Mesenchymal stem cell (in vitro differentiated cells and primary cell): ENCODE measurements at regions not wholly inside any gene's neighbourhood (a gene's known extent, or its start where the extent isn't known, plus 50 kb on each side); places are given as distances from the start of the nearest gene placed in this dataset.

Experiments
- DNase-seq: peaks from one replicate; pipeline ENCODE4 v3.0.0-alpha.2; 2013
- H2AFZ ChIP-seq: one replicate; pipeline ENCODE4 v1.6.1; 2013; ENCODE audit warnings: low read depth, mild to moderate bottlenecking, control low read depth, inconsistent platforms, low read length, moderate library complexity
- H2AK5ac ChIP-seq: 2 replicates; pipeline ENCODE4 v1.6.1; 2013; ENCODE audit warnings: low read length, moderate library complexity, mild to moderate bottlenecking, inconsistent platforms; ENCODE audit not compliant: severe bottlenecking
- H2BK120ac ChIP-seq: one replicate; pipeline ENCODE4 v1.6.1; 2013; ENCODE audit warnings: low read depth, mild to moderate bottlenecking, inconsistent platforms, low read length, moderate library complexity
- H2BK12ac ChIP-seq, 2 experiments: one replicate each; pipeline ENCODE4 v1.6.1; 2013; ENCODE audit warnings: inconsistent platforms in 2 of 2, low read length in 2 of 2, mild to moderate bottlenecking in 2 of 2, moderate library complexity in 2 of 2, control low read depth in 1 of 2
- H2BK15ac ChIP-seq: one replicate; pipeline ENCODE4 v1.6.1; 2013; ENCODE audit warnings: mild to moderate bottlenecking, low read depth, inconsistent platforms; ENCODE audit not compliant: poor library complexity, severe bottlenecking
- H2BK5ac ChIP-seq: 2 replicates; pipeline ENCODE4 v1.6.1; 2013; ENCODE audit warnings: low read depth, mild to moderate bottlenecking, low read length, control low read depth, inconsistent platforms; ENCODE audit not compliant: poor library complexity, severe bottlenecking
- H3K14ac ChIP-seq, 2 experiments: one replicate each; pipeline ENCODE4 v1.6.1; 2013; ENCODE audit warnings: inconsistent platforms in 2 of 2, low read length in 2 of 2, control low read depth in 1 of 2, mild to moderate bottlenecking in 1 of 2, moderate library complexity in 1 of 2
- H3K18ac ChIP-seq, 2 experiments: one replicate each; pipeline ENCODE4 v1.6.1; 2013; ENCODE audit warnings: inconsistent platforms in 2 of 2, low read length in 2 of 2, control low read depth in 1 of 2, low read depth in 1 of 2, mild to moderate bottlenecking in 1 of 2
- H3K23ac ChIP-seq, 2 experiments: one replicate each; pipeline ENCODE4 v1.6.1; 2013; ENCODE audit warnings: inconsistent platforms in 2 of 2, low read length in 2 of 2, mild to moderate bottlenecking in 2 of 2, moderate library complexity in 2 of 2, control low read depth in 1 of 2
- H3K27ac ChIP-seq: 2 replicates; pipeline ENCODE4 v1.5.1; 2013; ENCODE audit warnings: mild to moderate bottlenecking, moderate library complexity, low read length, control low read depth, inconsistent platforms; ENCODE audit not compliant: poor library complexity, severe bottlenecking
- H3K27me3 ChIP-seq, 2 experiments: 2 replicates each; pipeline versions ENCODE4 v1.6.1 to v1.7.0; 2013; ENCODE audit warnings: low read length in 2 of 2, mild to moderate bottlenecking in 2 of 2, moderate library complexity in 2 of 2, control low read depth in 1 of 2, inconsistent platforms in 1 of 2; ENCODE audit not compliant: control insufficient read depth in 1 of 2, insufficient read depth in 1 of 2
- H3K36me3 ChIP-seq, 2 experiments: 2 replicates each; pipeline versions ENCODE4 v1.6.1 to v1.7.0; 2013; ENCODE audit warnings: low read length in 2 of 2, control low read depth in 1 of 2, inconsistent platforms in 1 of 2, low read depth in 1 of 2, mild to moderate bottlenecking in 1 of 2; ENCODE audit not compliant: insufficient read depth in 2 of 2, control insufficient read depth in 1 of 2
- H3K4ac ChIP-seq, 2 experiments: one replicate each; pipeline ENCODE4 v1.6.1; 2013; ENCODE audit warnings: inconsistent platforms in 2 of 2, low read length in 2 of 2, mild to moderate bottlenecking in 2 of 2, moderate library complexity in 2 of 2, control low read depth in 1 of 2, low read depth in 1 of 2
- H3K4me1 ChIP-seq: 2 replicates; pipeline ENCODE4 v1.6.1; 2013; ENCODE audit warnings: low read depth, low read length, control low read depth; ENCODE audit not compliant: control insufficient read depth, insufficient read depth
- H3K4me2 ChIP-seq: 2 replicates; pipeline ENCODE4 v1.6.1; 2013; ENCODE audit warnings: low read length, mild to moderate bottlenecking, inconsistent platforms; ENCODE audit not compliant: poor library complexity, severe bottlenecking
- H3K4me3 ChIP-seq, 2 experiments: 2 replicates each; pipeline versions ENCODE4 v1.5.1 to v1.7.0; 2013; ENCODE audit warnings: low read length in 2 of 2, mild to moderate bottlenecking in 2 of 2, control low read depth in 1 of 2, low read depth in 1 of 2; ENCODE audit not compliant: insufficient read depth in 1 of 2
- H3K79me1 ChIP-seq: replicated peaks from 2 replicates; pipeline ENCODE4 v1.6.1; 2013; ENCODE audit warnings: mild to moderate bottlenecking, control low read depth, low read length, inconsistent platforms; ENCODE audit not compliant: poor library complexity, severe bottlenecking
- H3K9ac ChIP-seq: 2 replicates; pipeline ENCODE4 v1.7.0; 2013; ENCODE audit warnings: mild to moderate bottlenecking, low read length, moderate library complexity
- H3K9me3 ChIP-seq: 2 replicates; pipeline ENCODE4 v1.7.0; 2013; ENCODE audit warnings: mild to moderate bottlenecking, low read length; ENCODE audit not compliant: control insufficient read depth
- H4K8ac ChIP-seq: one replicate; pipeline ENCODE4 v1.6.1; 2013; ENCODE audit warnings: inconsistent platforms, mild to moderate bottlenecking, low read length, moderate library complexity
- H4K91ac ChIP-seq: one replicate; pipeline ENCODE4 v1.6.1; 2013; ENCODE audit warnings: mild to moderate bottlenecking, low read length, inconsistent platforms
- WGBS: methylation state at CpG from one replicate; pipeline ENCODE4 v1.1.7; 2013; ENCODE audit warnings: mixed read lengths; 5-methylcytosine and 5-hydroxymethylcytosine counted together

DNA sequence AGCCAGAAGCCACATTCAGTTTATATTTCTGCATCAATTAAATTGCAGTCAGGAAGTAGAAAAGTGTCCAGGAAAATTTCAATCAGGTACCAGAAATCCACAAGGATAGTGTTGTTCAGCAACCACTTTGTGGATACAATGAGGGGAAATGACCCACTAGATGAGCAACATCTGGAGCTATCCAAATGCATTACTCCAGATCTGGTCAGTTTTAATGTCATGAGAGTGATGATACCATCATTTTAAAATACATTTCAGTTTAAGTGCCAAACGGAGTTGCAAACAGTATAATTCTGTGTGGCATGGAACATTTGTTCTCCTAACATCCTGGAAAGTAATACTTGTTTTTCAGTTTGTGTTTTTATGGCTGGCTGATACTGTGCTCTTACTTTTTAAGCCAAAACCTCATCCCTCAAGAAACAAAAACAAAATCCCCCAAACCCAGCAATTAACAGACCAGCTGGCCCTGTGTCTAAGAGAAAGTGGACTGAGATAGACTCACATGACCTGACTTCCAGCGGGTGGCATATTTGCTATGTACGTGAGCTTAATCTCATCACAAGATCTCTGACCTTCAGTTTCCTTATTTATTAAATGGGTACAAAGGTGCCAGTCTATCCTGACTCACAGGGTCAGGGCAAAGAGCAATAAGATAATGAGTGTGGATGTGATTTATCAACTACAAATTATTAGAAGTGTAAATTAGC is 58.8 kb upstream of the CNKSR3 start:
- no peak overlapping the region for H3K23ac ChIP-seq
- no peak overlapping the region for H2BK15ac ChIP-seq
- no peak overlapping the region for H3K14ac ChIP-seq
- no peak overlapping the region for H2AK5ac ChIP-seq
- no peak overlapping the region for H3K4me3 ChIP-seq
- no peak overlapping the region for H3K4ac ChIP-seq
- no peak overlapping the region for H3K18ac ChIP-seq
- no peak overlapping the region for H3K4me2 ChIP-seq
- no peak overlapping the region for H2BK12ac ChIP-seq
- no peak overlapping the region for H3K9ac ChIP-seq
- H2BK5ac ChIP-seq = no peak overlapping the region
- 83% methylated on average over 1 of the region's 3 CpGs for WGBS
- no peak overlapping the region for H4K8ac ChIP-seq
- no peaks in the 10 kb centered on the region for H3K9me3 ChIP-seq
- H3K79me1 ChIP-seq = no peaks in the 10 kb centered on the region
- H3K36me3 ChIP-seq = no peaks in the 10 kb centered on the region
- no peak overlapping the region for H2AFZ ChIP-seq
- no peaks in the 10 kb centered on the region for H3K27me3 ChIP-seq
- H4K91ac ChIP-seq = no peak overlapping the region
- H3K27ac ChIP-seq = no peak overlapping the region
- H2BK120ac ChIP-seq = no peak overlapping the region
- no peak for DNase-seq
- peaks cover 2% of the 10 kb centered on the region for H3K4me1 ChIP-seq

- Histone ChIP-seq H3K4me3 (no peak overlapping the region), H3K4me2 (no peak overlapping the region), H4K8ac (no peak overlapping the region), H3K4ac (no peak overlapping the region), H2BK15ac (no peak overlapping the region), H3K36me3 (no peaks in the 10 kb centered on the region), H2AFZ (no peak overlapping the region), H3K9me3 (no peaks in the 10 kb centered on the region), H3K18ac (no peak overlapping the region), H3K79me1 (no peaks in the 10 kb centered on the region), H3K23ac (no peak overlapping the region), H2AK5ac (no peak overlapping the region), H3K4me1 (peaks cover 2% of the 10 kb centered on the region), H4K91ac (no peak overlapping the region), H2BK5ac (no peak overlapping the region), H3K9ac (no peak overlapping the region), H2BK12ac (no peak overlapping the region), H2BK120ac (no peak overlapping the region), H3K27ac (no peak overlapping the region), H3K14ac (no peak overlapping the region), H3K27me3 (peaks cover 0 to under 1% of the 10 kb centered on the region in 2 experiments)
- DNase-seq = no peak
- 100% methylated on average over 2 of the region's 2 CpGs for WGBS
Observed at GRCh38 chr6:154570505-154570904, 60.0 kb upstream of the CNKSR3 start.

- Histone ChIP-seq H3K9ac (no peak overlapping the region), H3K23ac (no peak overlapping the region), H2BK15ac (no peak overlapping the region), H3K4me3 (peak overlapping the region in 1 of 2 experiments; percentile 14), H3K4me1 (peaks cover 2% of the 10 kb centered on the region), H2BK12ac (no peak overlapping the region), H3K18ac (no peak overlapping the region), H2BK120ac (no peak overlapping the region), H4K8ac (no peak overlapping the region), H3K36me3 (no peaks in the 10 kb centered on the region), H2AFZ (no peak overlapping the region), H2BK5ac (peak overlapping the region; percentile 69), H3K4ac (no peak overlapping the region), H3K14ac (no peak overlapping the region), H3K9me3 (no peaks in the 10 kb centered on the region), H4K91ac (no peak overlapping the region), H3K27ac (no peak overlapping the region), H3K79me1 (no peaks in the 10 kb centered on the region), H2AK5ac (no peak overlapping the region), H3K4me2 (no peak overlapping the region), H3K27me3 (peaks cover 0 to 2% of the 10 kb centered on the region in 2 experiments)
- 87% methylated on average over 6 of the region's 6 CpGs for WGBS
- no peak for DNase-seq
Observed at GRCh38 chr6:154572556-154572955, 62.1 kb upstream of the CNKSR3 start.

- H4K8ac ChIP-seq = no peak overlapping the region
- H2AFZ ChIP-seq = no peak overlapping the region
- no peak overlapping the region for H3K4me2 ChIP-seq
- peaks cover 17% of the 10 kb centered on the region for H3K9me3 ChIP-seq
- no peak overlapping the region for H2BK15ac ChIP-seq
- H3K4me1 ChIP-seq = no peaks in the 10 kb centered on the region
- H3K14ac ChIP-seq = no peak overlapping the region
- H3K23ac ChIP-seq = no peak overlapping the region
- H2BK120ac ChIP-seq = no peak overlapping the region
- no peaks in the 10 kb centered on the region for H3K79me1 ChIP-seq
- 90% methylated on average over 3 of the region's 3 CpGs for WGBS
- no peak for DNase-seq
- peak overlapping the region in 1 of 2 experiments; percentile 21 for H3K18ac ChIP-seq
- H2BK12ac ChIP-seq = no peak overlapping the region
- no peak overlapping the region for H2BK5ac ChIP-seq
- H3K4me3 ChIP-seq = no peak overlapping the region
- H3K9ac ChIP-seq = no peak overlapping the region
- no peak overlapping the region for H3K27ac ChIP-seq
- no peak overlapping the region for H3K4ac ChIP-seq
- H4K91ac ChIP-seq = no peak overlapping the region
- no peaks in the 10 kb centered on the region for H3K36me3 ChIP-seq
- H3K27me3 ChIP-seq = peaks cover 0 to 2% of the 10 kb centered on the region in 2 experiments
- no peak overlapping the region for H2AK5ac ChIP-seq
Observed at GRCh38 chr6:154578004-154578559, 67.6 kb upstream of the CNKSR3 start.
